ENCODE measurements at regions not wholly inside any gene's neighbourhood (a gene's known extent, or its start where the extent isn't known, plus 50 kb on each side); places are given as distances from the start of the nearest gene placed in this dataset.

DNA sequence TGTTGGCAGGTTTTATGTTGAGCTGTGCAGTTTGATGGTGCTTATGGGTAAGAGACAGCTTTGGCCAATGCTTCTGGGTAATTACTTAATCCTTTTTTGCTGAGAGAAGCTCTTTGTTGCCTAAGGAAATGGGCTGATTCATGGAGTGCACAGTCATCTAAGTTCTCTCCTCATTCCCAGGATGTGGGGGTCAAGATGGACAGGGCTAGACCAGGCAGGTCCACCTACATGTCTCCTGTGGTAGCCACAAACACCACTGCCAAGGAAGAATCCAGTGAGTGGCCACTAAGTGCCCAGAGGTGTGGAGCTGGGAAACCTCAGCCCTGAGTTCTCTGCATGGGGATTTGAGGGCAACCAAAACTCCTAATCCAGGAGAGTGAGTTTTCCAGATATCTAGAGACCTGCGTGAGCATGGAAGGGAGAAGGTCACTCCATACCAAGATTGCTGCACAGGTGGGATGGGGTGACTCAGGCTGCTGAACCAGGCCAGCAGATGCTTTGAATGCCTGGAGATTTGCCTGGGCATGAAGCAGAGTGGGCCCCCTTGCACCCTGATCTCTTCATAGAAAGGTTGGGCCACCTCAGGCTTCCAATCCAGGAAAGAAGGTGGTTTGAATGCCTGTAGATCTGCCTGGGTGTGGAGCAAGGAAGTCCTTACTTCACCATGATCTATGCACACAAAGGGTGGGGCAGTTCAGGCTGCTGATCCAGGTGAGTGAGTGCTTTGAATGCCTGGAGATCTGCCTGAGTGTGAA, 234.8 kb upstream of the GNPDA2 start:
- no peaks in the 10 kb centered on the region for H3K27me3 ChIP-seq (ENCODE audit: insufficient read depth, low read depth, low read length)
- no peak overlapping the region for H3K4me3 ChIP-seq (ENCODE audit: low read length)
- TF ChIP-seq EZH2 (IDR thresholded peaks at IDR 0.05; ENCODE audit: borderline replicate concordance, insufficient read depth, low read length, poor library complexity, severe bottlenecking) (no peak), TAF1 (IDR thresholded peaks at IDR 0.05; ENCODE audit: low read depth) (no peak), POLR2AphosphoS5 (IDR thresholded peaks at IDR 0.05) (no peak), MXI1 (conservative IDR thresholded peaks at IDR 0.05; ENCODE audit: poor library complexity, severe bottlenecking) (no peak), EP300 (conservative IDR thresholded peaks at IDR 0.05; ENCODE audit: poor library complexity, severe bottlenecking) (no peak), SMC3 (conservative IDR thresholded peaks at IDR 0.05; ENCODE audit: poor library complexity) (no peak), RAD21 (conservative IDR thresholded peaks at IDR 0.05) (no peak)
- TF ChIP-seq, protein P1, sequence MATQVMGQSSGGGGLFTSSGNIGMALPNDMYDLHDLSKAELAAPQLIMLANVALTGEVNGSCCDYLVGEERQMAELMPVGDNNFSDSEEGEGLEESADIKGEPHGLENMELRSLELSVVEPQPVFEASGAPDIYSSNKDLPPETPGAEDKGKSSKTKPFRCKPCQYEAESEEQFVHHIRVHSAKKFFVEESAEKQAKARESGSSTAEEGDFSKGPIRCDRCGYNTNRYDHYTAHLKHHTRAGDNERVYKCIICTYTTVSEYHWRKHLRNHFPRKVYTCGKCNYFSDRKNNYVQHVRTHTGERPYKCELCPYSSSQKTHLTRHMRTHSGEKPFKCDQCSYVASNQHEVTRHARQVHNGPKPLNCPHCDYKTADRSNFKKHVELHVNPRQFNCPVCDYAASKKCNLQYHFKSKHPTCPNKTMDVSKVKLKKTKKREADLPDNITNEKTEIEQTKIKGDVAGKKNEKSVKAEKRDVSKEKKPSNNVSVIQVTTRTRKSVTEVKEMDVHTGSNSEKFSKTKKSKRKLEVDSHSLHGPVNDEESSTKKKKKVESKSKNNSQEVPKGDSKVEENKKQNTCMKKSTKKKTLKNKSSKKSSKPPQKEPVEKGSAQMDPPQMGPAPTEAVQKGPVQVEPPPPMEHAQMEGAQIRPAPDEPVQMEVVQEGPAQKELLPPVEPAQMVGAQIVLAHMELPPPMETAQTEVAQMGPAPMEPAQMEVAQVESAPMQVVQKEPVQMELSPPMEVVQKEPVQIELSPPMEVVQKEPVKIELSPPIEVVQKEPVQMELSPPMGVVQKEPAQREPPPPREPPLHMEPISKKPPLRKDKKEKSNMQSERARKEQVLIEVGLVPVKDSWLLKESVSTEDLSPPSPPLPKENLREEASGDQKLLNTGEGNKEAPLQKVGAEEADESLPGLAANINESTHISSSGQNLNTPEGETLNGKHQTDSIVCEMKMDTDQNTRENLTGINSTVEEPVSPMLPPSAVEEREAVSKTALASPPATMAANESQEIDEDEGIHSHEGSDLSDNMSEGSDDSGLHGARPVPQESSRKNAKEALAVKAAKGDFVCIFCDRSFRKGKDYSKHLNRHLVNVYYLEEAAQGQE (IDR thresholded peaks at IDR 0.05; ENCODE audit: borderline replicate concordance), result no peak
- TF ChIP-seq, protein P2, sequence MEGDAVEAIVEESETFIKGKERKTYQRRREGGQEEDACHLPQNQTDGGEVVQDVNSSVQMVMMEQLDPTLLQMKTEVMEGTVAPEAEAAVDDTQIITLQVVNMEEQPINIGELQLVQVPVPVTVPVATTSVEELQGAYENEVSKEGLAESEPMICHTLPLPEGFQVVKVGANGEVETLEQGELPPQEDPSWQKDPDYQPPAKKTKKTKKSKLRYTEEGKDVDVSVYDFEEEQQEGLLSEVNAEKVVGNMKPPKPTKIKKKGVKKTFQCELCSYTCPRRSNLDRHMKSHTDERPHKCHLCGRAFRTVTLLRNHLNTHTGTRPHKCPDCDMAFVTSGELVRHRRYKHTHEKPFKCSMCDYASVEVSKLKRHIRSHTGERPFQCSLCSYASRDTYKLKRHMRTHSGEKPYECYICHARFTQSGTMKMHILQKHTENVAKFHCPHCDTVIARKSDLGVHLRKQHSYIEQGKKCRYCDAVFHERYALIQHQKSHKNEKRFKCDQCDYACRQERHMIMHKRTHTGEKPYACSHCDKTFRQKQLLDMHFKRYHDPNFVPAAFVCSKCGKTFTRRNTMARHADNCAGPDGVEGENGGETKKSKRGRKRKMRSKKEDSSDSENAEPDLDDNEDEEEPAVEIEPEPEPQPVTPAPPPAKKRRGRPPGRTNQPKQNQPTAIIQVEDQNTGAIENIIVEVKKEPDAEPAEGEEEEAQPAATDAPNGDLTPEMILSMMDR (IDR thresholded peaks at IDR 0.05; ENCODE audit: poor library complexity, severe bottlenecking), result no peak
- peaks cover 5% of the 10 kb centered on the region for H3K9me3 ChIP-seq (ENCODE audit: low read length)
- H3K9ac ChIP-seq (ENCODE audit: low read length), result no peak overlapping the region
- no peak overlapping the region for H3K27ac ChIP-seq (ENCODE audit: low read length)
- H3F3A ChIP-seq (ENCODE audit: insufficient read depth, low read length, poor library complexity, severe bottlenecking), result no peaks in the 10 kb centered on the region
- no peaks in the 10 kb centered on the region for H3K9me2 ChIP-seq (ENCODE audit: insufficient read depth, low read length)
- H3K79me2 ChIP-seq (replicated peaks; ENCODE audit: insufficient read depth, low read length), result no peaks in the 10 kb centered on the region
- no peaks in the 10 kb centered on the region for H4K20me1 ChIP-seq (ENCODE audit: insufficient read depth)
- no peaks in the 10 kb centered on the region for H3K36me3 ChIP-seq (ENCODE audit: insufficient read depth, low read length)
- no peak overlapping the region for H3K4me2 ChIP-seq (ENCODE audit: low read length)
- no peak overlapping the region for H2AFZ ChIP-seq (ENCODE audit: low read depth, low read length)

DNA sequence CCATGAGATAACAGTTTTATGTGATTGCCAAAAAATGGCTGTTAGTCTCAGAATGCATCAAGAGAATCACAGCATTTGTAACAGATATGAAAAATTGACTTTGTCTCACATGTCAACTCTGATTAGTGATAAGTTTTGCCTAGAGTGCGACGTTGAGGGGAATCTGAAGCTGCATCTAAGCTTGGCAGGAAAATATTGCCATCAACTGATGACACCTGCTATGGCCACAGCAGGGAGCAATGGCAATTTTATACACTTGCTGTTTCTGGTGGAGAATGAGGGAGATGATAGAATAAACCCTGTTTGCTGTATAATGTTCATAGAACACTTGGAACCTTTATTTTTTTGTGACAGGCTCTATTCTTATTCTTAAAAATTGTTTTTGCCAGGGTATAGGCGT, 205.4 kb upstream of the GNPDA2 start:
- no peaks in the 10 kb centered on the region for H3K36me3 ChIP-seq (ENCODE audit: insufficient read depth, low read length)
- no peaks in the 10 kb centered on the region for H3K9me3 ChIP-seq (ENCODE audit: low read length)
- H3K27ac ChIP-seq (ENCODE audit: low read length), result peak overlapping the region; percentile 13
- H2AFZ ChIP-seq (ENCODE audit: low read depth, low read length), result no peak overlapping the region
- H3K27me3 ChIP-seq (ENCODE audit: insufficient read depth, low read depth, low read length), result no peaks in the 10 kb centered on the region
- no peaks in the 10 kb centered on the region for H3K79me2 ChIP-seq (replicated peaks; ENCODE audit: insufficient read depth, low read length)
- H3K9ac ChIP-seq (ENCODE audit: low read length), result no peak overlapping the region
- no peak overlapping the region for H3K4me2 ChIP-seq (ENCODE audit: low read length)
- no peak overlapping the region for H3K4me3 ChIP-seq (ENCODE audit: low read length)
- TF ChIP-seq SMC3 (conservative IDR thresholded peaks at IDR 0.05; ENCODE audit: poor library complexity) (peak; percentile 70), TAF1 (IDR thresholded peaks at IDR 0.05; ENCODE audit: low read depth) (no peak), EZH2 (IDR thresholded peaks at IDR 0.05; ENCODE audit: borderline replicate concordance, insufficient read depth, low read length, poor library complexity, severe bottlenecking) (no peak), MXI1 (conservative IDR thresholded peaks at IDR 0.05; ENCODE audit: poor library complexity, severe bottlenecking) (no peak), RAD21 (conservative IDR thresholded peaks at IDR 0.05) (peak; percentile 65), EP300 (conservative IDR thresholded peaks at IDR 0.05; ENCODE audit: poor library complexity, severe bottlenecking) (peak; percentile 97), POLR2AphosphoS5 (IDR thresholded peaks at IDR 0.05) (peak; percentile 96)
- TF ChIP-seq, protein P1 (IDR thresholded peaks at IDR 0.05; ENCODE audit: borderline replicate concordance), result peak; percentile 44
- TF ChIP-seq, protein P2 (IDR thresholded peaks at IDR 0.05; ENCODE audit: poor library complexity, severe bottlenecking), result peak; percentile 43
- H3F3A ChIP-seq (ENCODE audit: insufficient read depth, low read length, poor library complexity, severe bottlenecking), result no peaks in the 10 kb centered on the region
- no peaks in the 10 kb centered on the region for H4K20me1 ChIP-seq (ENCODE audit: insufficient read depth)
- H3K9me2 ChIP-seq (ENCODE audit: insufficient read depth, low read length), result no peaks in the 10 kb centered on the region
